Peyer's patch (tissue), 4 donors: ENCODE measurements at regions not wholly inside any gene's neighbourhood (a gene's known extent, or its start where the extent isn't known, plus 50 kb on each side); places are given as distances from the start of the nearest gene placed in this dataset.

ENCODE experiments used
- DNase-seq, 3 donors: peaks; one replicate each; pipeline ENCODE4 v3.0.0-alpha.2; 2017 to 2019
- H3K27ac ChIP-seq, 4 donors: fragments of 200-600 bp; sonication (generic); one replicate each; pipeline ENCODE4 v1.5.1; 2016 to 2019
- H3K27me3 ChIP-seq, 2 donors: fragments of 200-600 bp; sonication (generic); one replicate each; pipeline ENCODE4 v1.5.1; 2019
- H3K36me3 ChIP-seq, 3 donors: fragments of 200-600 bp; sonication (generic); one replicate each; pipeline ENCODE4 v1.5.1; 2016 to 2019
- H3K4me1 ChIP-seq, 4 donors: fragments of 200-600 bp; sonication (generic); one replicate each; pipeline ENCODE4 v1.5.1; 2016 to 2019
- H3K4me3 ChIP-seq, 4 donors: fragments of 200-600 bp; sonication (generic); 1 replicate in 3 of 4; 2 replicates in 1 of 4; pipeline ENCODE4 v1.5.1; 2016 to 2019; ENCODE audit warnings: mild to moderate bottlenecking in 1 of 4
- H3K9me3 ChIP-seq, 4 donors: fragments of 200-600 bp; sonication (generic); one replicate each; pipeline ENCODE4 v1.5.1; 2016 to 2019; ENCODE audit warnings: mild to moderate bottlenecking in 1 of 4
- CTCF ChIP-seq, 6 experiments: fragments of 450-650 bp in 4 of 6; fragments of 200-600 bp in 2 of 6; sonication (generic) in 1 of 6; IDR thresholded peaks; one replicate each; pipeline ENCODE4 v1.5.1; 2017 to 2019; ENCODE audit warnings: antibody characterized with exemption in 6 of 6, mild to moderate bottlenecking in 3 of 6, moderate library complexity in 1 of 6
- POLR2A ChIP-seq, 2 donors: fragments of 450-650 bp; IDR thresholded peaks; one replicate each; pipeline ENCODE4 v1.5.1; 2017; ENCODE audit warnings: antibody characterized with exemption in 2 of 2, mild to moderate bottlenecking in 2 of 2, moderate library complexity in 2 of 2

- Histone ChIP-seq H3K27ac (no peak overlapping the region), H3K4me1 (no peaks in the 10 kb centered on the region), H3K9me3 (no peaks in the 10 kb centered on the region), H3K27me3 (no peaks in the 10 kb centered on the region), H3K36me3 (no peaks in the 10 kb centered on the region), H3K4me3 (no peak overlapping the region)
- no peak for DNase-seq
- TF ChIP-seq CTCF (IDR thresholded peaks at IDR 0.05) = no peak
- TF ChIP-seq POLR2A (IDR thresholded peaks at IDR 0.05) = no peak
Measured at GRCh38 chr5:2096887-2097505, 214.3 kb upstream of the IRX4 start.

- no peaks in the 10 kb centered on the region for H3K27me3 ChIP-seq
- no peak overlapping the region for H3K4me3 ChIP-seq
- H3K4me1 ChIP-seq = no peaks in the 10 kb centered on the region
- no peak for DNase-seq
- H3K9me3 ChIP-seq = no peaks in the 10 kb centered on the region
- TF ChIP-seq POLR2A (IDR thresholded peaks at IDR 0.05) (no peak), CTCF (IDR thresholded peaks at IDR 0.05) (no peak)
- H3K36me3 ChIP-seq = no peaks in the 10 kb centered on the region
- H3K27ac ChIP-seq = peak overlapping the region in 2 of 4 donors; percentile 84
Measured at GRCh38 chr5:2095011-2095410, 212.3 kb upstream of the IRX4 start.

- no peaks in the 10 kb centered on the region for H3K4me1 ChIP-seq
- no peak for DNase-seq
- TF ChIP-seq POLR2A (IDR thresholded peaks at IDR 0.05) (no peak), CTCF (IDR thresholded peaks at IDR 0.05) (no peak)
- no peak overlapping the region for H3K4me3 ChIP-seq
- H3K36me3 ChIP-seq = no peaks in the 10 kb centered on the region
- peak overlapping the region in 3 of 4 donors; percentile 60 to 84 (median 84) for H3K27ac ChIP-seq
- no peaks in the 10 kb centered on the region for H3K9me3 ChIP-seq
- no peaks in the 10 kb centered on the region for H3K27me3 ChIP-seq
Measured at GRCh38 chr5:2094616-2094995, 211.9 kb upstream of the IRX4 start.

- no peaks in the 10 kb centered on the region for H3K4me1 ChIP-seq
- TF ChIP-seq CTCF (IDR thresholded peaks at IDR 0.05) = no peak
- no peak for TF ChIP-seq POLR2A (IDR thresholded peaks at IDR 0.05)
- peak overlapping the region in 3 of 4 donors; percentile 60 to 84 (median 84) for H3K27ac ChIP-seq
- peak in 1 of 3 donors; percentile 53 for DNase-seq
- no peaks in the 10 kb centered on the region for H3K9me3 ChIP-seq
- no peaks in the 10 kb centered on the region for H3K27me3 ChIP-seq
- no peak overlapping the region for H3K4me3 ChIP-seq
- no peaks in the 10 kb centered on the region for H3K36me3 ChIP-seq
Measured at GRCh38 chr5:2093859-2094615, 211.3 kb upstream of the IRX4 start.

GRCh38 chr5:2091921-2092320 is 209.2 kb upstream of the IRX4 start:
- H3K27me3 ChIP-seq = no peaks in the 10 kb centered on the region
- no peaks in the 10 kb centered on the region for H3K4me1 ChIP-seq
- H3K9me3 ChIP-seq = no peaks in the 10 kb centered on the region
- no peak for DNase-seq
- H3K36me3 ChIP-seq = no peaks in the 10 kb centered on the region
- no peak for TF ChIP-seq POLR2A (IDR thresholded peaks at IDR 0.05)
- TF ChIP-seq CTCF (IDR thresholded peaks at IDR 0.05) = no peak
- no peak overlapping the region for H3K4me3 ChIP-seq
- no peak overlapping the region for H3K27ac ChIP-seq
